SK-N-SH (cell line): ENCODE measurements at regions not wholly inside any gene's neighbourhood (a gene's known extent, or its start where the extent isn't known, plus 50 kb on each side); places are given as distances from the start of the nearest gene placed in this dataset.

Experiments
- CTCF ChIA-PET: fragments of 300-600, 350-600 bp; formaldehyde crosslinking; extraction: SDS; loops from one replicate; lab custom pipeline; 2021; lab: Yijun Ruan, JAX
- POLR2A ChIA-PET: fragments of 350-600 bp; sonication (Branson Sonifier 250); formaldehyde crosslinking; extraction: SDS; loops from one replicate; lab custom pipeline; 2020; ENCODE audit warnings: antibody characterized with exemption, inconsistent platforms; lab: Yijun Ruan, JAX
- DNase-seq: peaks from one replicate; pipeline ENCODE4 v3.0.0; 2012
- H2AFZ ChIP-seq: fragments of 200-600 bp; sonication (generic); 2 replicates; pipeline ENCODE4 v1.8.1; 2016; ENCODE audit warnings: antibody characterized with exemption, mild to moderate bottlenecking, low read depth
- H3F3A ChIP-seq: fragments of 200-600 bp; sonication (generic); replicated peaks from 2 replicates; pipeline ENCODE3; 2016; ENCODE audit warnings: antibody characterized with exemption, mild to moderate bottlenecking; ENCODE audit not compliant: insufficient read depth
- H3K27ac ChIP-seq, 2 experiments: fragments of 200-500 bp in 1 of 2; fragments of 200-600 bp in 1 of 2; sonication (Bioruptor generic) in 1 of 2; sonication (generic), shearing (Covaris generic) in 1 of 2; 2 replicates each; pipeline versions ENCODE4 v1.5.1 to v1.6.1; 2014 to 2016; ENCODE audit warnings: low read depth in 2 of 2, inconsistent platforms in 1 of 2, low read length in 1 of 2, mild to moderate bottlenecking in 1 of 2, mixed read lengths in 1 of 2
- H3K27me3 ChIP-seq: fragments of 200-600 bp; sonication (generic), shearing (Covaris generic); 2 replicates; pipeline ENCODE4 v1.6.1; 2016; ENCODE audit warnings: mixed run types; ENCODE audit not compliant: insufficient read depth
- H3K36me3 ChIP-seq, 2 experiments: fragments of 200-500 bp in 1 of 2; fragments of 200-600 bp in 1 of 2; sonication (Bioruptor generic) in 1 of 2; sonication (generic) in 1 of 2; replicated peaks in 1 of 2; 2 replicates each; pipeline versions ENCODE3 to v1.5.1; 2014 to 2016; ENCODE audit warnings: low read length in 1 of 2, mild to moderate bottlenecking in 1 of 2; ENCODE audit not compliant: insufficient read depth in 2 of 2, control insufficient read depth in 1 of 2
- H3K4me1 ChIP-seq, 2 experiments: fragments of 200-500 bp in 1 of 2; fragments of 200-600 bp in 1 of 2; sonication (Bioruptor generic) in 1 of 2; sonication (generic), shearing (Covaris generic) in 1 of 2; 2 replicates each; pipeline versions ENCODE4 v1.5.1 to v1.6.1; 2014 to 2016; ENCODE audit warnings: low read depth in 1 of 2, low read length in 1 of 2, mixed run types in 1 of 2; ENCODE audit not compliant: insufficient read depth in 2 of 2, control insufficient read depth in 1 of 2
- H3K4me2 ChIP-seq: fragments of 200-600 bp; sonication (generic), shearing (Covaris generic); 2 replicates; pipeline ENCODE4 v1.6.1; 2017; ENCODE audit warnings: mixed run types
- H3K4me3 ChIP-seq, 2 experiments: fragments of 200-500 bp in 1 of 2; fragments of 200-600 bp in 1 of 2; sonication (Bioruptor generic) in 1 of 2; sonication (generic), shearing (Covaris generic) in 1 of 2; 2 replicates each; pipeline versions ENCODE4 v1.5.1 to v1.8.1; 2014 to 2016; ENCODE audit warnings: low read depth in 2 of 2, inconsistent platforms in 1 of 2, low read length in 1 of 2, mild to moderate bottlenecking in 1 of 2, mixed read lengths in 1 of 2, moderate library complexity in 1 of 2
- H3K79me2 ChIP-seq: fragments of 200-600 bp; sonication (generic); 2 replicates; pipeline ENCODE4 v1.8.1; 2017; ENCODE audit warnings: mild to moderate bottlenecking; ENCODE audit not compliant: insufficient read depth
- H3K9ac ChIP-seq: fragments of 200-600 bp; sonication (generic); 2 replicates; pipeline ENCODE4 v1.6.1; 2017; ENCODE audit warnings: mixed run types
- H3K9me2 ChIP-seq: fragments of 200-600 bp; sonication (generic); 2 replicates; pipeline ENCODE4 v1.6.1; 2017; ENCODE audit warnings: mixed run types
- H3K9me3 ChIP-seq: fragments of 200-600 bp; sonication (generic); 2 replicates; pipeline ENCODE4 v1.6.1; 2017; ENCODE audit warnings: mixed run types, mild to moderate bottlenecking, moderate library complexity
- H4K20me1 ChIP-seq: fragments of 200-600 bp; sonication (generic); 2 replicates; pipeline ENCODE4 v1.6.1; 2017; ENCODE audit warnings: mild to moderate bottlenecking, mixed run types; ENCODE audit not compliant: insufficient read depth
- ELF1 ChIP-seq: IDR thresholded peaks from 2 replicates; pipeline ENCODE4 v1.4.0; 2012
- FOSL2 ChIP-seq: IDR thresholded peaks from 2 replicates; pipeline ENCODE4 v1.4.0; 2012; ENCODE audit warnings: low read depth, mild to moderate bottlenecking, moderate library complexity, borderline replicate concordance
- FOXJ3 ChIP-seq: sonication (generic); formaldehyde crosslinking; IDR thresholded peaks from 2 replicates; pipeline ENCODE4 v1.5.1; 2020; ENCODE audit warnings: mild to moderate bottlenecking, missing genetic modification reagents
- GABPA ChIP-seq: IDR thresholded peaks from 2 replicates; pipeline ENCODE4 v1.4.0; 2012; ENCODE audit warnings: low read depth, mild to moderate bottlenecking
- GATA2 ChIP-seq: sonication (generic); formaldehyde crosslinking; IDR thresholded peaks from 2 replicates; pipeline ENCODE4 v1.5.0; 2020; ENCODE audit warnings: mild to moderate bottlenecking, missing genetic modification reagents
- IRF3 ChIP-seq: fragments of 150-350 bp; IDR thresholded peaks from 2 replicates; pipeline ENCODE4 v1.6.1; 2016; ENCODE audit warnings: mild to moderate bottlenecking, low read depth, low read length
- JUND ChIP-seq: IDR thresholded peaks from 2 replicates; pipeline ENCODE4 v1.4.0; 2012
- MXI1 ChIP-seq: IDR thresholded peaks from 2 replicates; pipeline ENCODE4 v1.6.1; 2012; ENCODE audit warnings: mild to moderate bottlenecking, low read depth, low read length, improper control_type of control experiment
- NFIC ChIP-seq: IDR thresholded peaks from 2 replicates; pipeline ENCODE4 v1.4.0; 2012; ENCODE audit warnings: borderline replicate concordance
- POLR2AphosphoS5 ChIP-seq: IDR thresholded peaks from 2 replicates; pipeline ENCODE4 v1.6.1; 2012; ENCODE audit warnings: low read depth, low read length
- RAD21 ChIP-seq: IDR thresholded peaks from 2 replicates; pipeline ENCODE4 v1.6.1; 2012; ENCODE audit warnings: mild to moderate bottlenecking, low read length
- RCOR1 ChIP-seq: fragments of 150-350 bp; IDR thresholded peaks from 2 replicates; pipeline ENCODE4 v1.6.1; 2017; ENCODE audit warnings: antibody characterized with exemption, low read length
- RXRA ChIP-seq: IDR thresholded peaks from 2 replicates; pipeline ENCODE4 v1.4.0; 2012; ENCODE audit warnings: low read depth, mild to moderate bottlenecking, borderline replicate concordance
- SMC3 ChIP-seq: IDR thresholded peaks from 2 replicates; pipeline ENCODE4 v1.6.1; 2012; ENCODE audit warnings: low read depth, low read length, improper control_type of control experiment
- TAF1 ChIP-seq: IDR thresholded peaks from 2 replicates; pipeline ENCODE4 v1.6.1; 2012; ENCODE audit warnings: low read depth, mild to moderate bottlenecking, low read length, moderate library complexity, borderline replicate concordance
- TCF12 ChIP-seq: IDR thresholded peaks from 2 replicates; pipeline ENCODE4 v1.4.0; 2012
- USF1 ChIP-seq: IDR thresholded peaks from 2 replicates; pipeline ENCODE4 v1.4.0; 2012; ENCODE audit warnings: low read depth, borderline replicate concordance
- YY1 ChIP-seq: IDR thresholded peaks from 2 replicates; pipeline ENCODE4 v1.4.0; 2012; ENCODE audit warnings: low read depth, mild to moderate bottlenecking
- WGBS: methylation state at CpG from one replicate; pipeline ENCODE4 v1.1.6; 2017; ENCODE audit warnings: low lambda C conversion rate; 5-methylcytosine and 5-hydroxymethylcytosine counted together

GRCh38 chr21:38596264-38597042 is 98.2 kb upstream of the ERG start:
- Histone ChIP-seq H3K4me1 (no peaks in the 10 kb centered on the region), H3K36me3 (no peaks in the 10 kb centered on the region), H3K9ac (no peak overlapping the region), H3K27ac (no peak overlapping the region), H3K9me2 (no peaks in the 10 kb centered on the region), H3K9me3 (no peaks in the 10 kb centered on the region), H2AFZ (no peak overlapping the region), H3K27me3 (peaks cover 28% of the 10 kb centered on the region), H4K20me1 (no peaks in the 10 kb centered on the region), H3K79me2 (no peaks in the 10 kb centered on the region), H3K4me3 (no peak overlapping the region), H3F3A (no peaks in the 10 kb centered on the region), H3K4me2 (no peak overlapping the region)
- 9% methylated on average over 4 of the region's 4 CpGs for WGBS
- TF ChIP-seq GABPA = no peak
- no peak for TF ChIP-seq RAD21
- TF ChIP-seq SMC3 = no peak
- no peak for TF ChIP-seq JUND
- TF ChIP-seq RCOR1 = no peak
- TF ChIP-seq USF1 = no peak
- no peak for TF ChIP-seq TAF1
- no peak for TF ChIP-seq GATA2 (CRISPR knock-in tag)
- TF ChIP-seq NFIC = no peak
- no peak for TF ChIP-seq IRF3
- no peak for TF ChIP-seq MXI1
- TF ChIP-seq POLR2AphosphoS5 = no peak
- TF ChIP-seq RXRA = no peak
- no peak for TF ChIP-seq YY1
- TF ChIP-seq FOXJ3 (CRISPR knock-in tag) = no peak
- no peak for TF ChIP-seq ELF1
- no peak for DNase-seq
- ChIA-PET POLR2A (no interaction called here), CTCF (no interaction called here)

- no peaks in the 10 kb centered on the region for H3K9me3 ChIP-seq
- DNase-seq = no peak
Observed at GRCh38 chr21:38597421-38597820, 99.1 kb upstream of the ERG start.

More at GRCh38 chr21:38597421-38597820, 99.1 kb upstream of the ERG start:
- Histone ChIP-seq H4K20me1 (no peaks in the 10 kb centered on the region), H3K79me2 (no peaks in the 10 kb centered on the region), H3K27me3 (peaks cover 28% of the 10 kb centered on the region), H2AFZ (no peak overlapping the region), H3K27ac (no peak overlapping the region), H3K4me1 (no peaks in the 10 kb centered on the region), H3K4me3 (no peak overlapping the region), H3K36me3 (no peaks in the 10 kb centered on the region), H3K9ac (no peak overlapping the region), H3K9me2 (no peaks in the 10 kb centered on the region), H3F3A (no peaks in the 10 kb centered on the region), H3K4me2 (no peak overlapping the region)
- WGBS = 4% methylated on average over 2 of the region's 2 CpGs
- POLR2A ChIA-PET = no interaction called here
- CTCF ChIA-PET = no interaction called here
- TF ChIP-seq GATA2 (CRISPR knock-in tag) (no peak), TCF12 (no peak), FOSL2 (no peak)
